GM12878 (cell line): ENCODE measurements at regions not wholly inside any gene's neighbourhood (a gene's known extent, or its start where the extent isn't known, plus 50 kb on each side); places are given as distances from the start of the nearest gene placed in this dataset.

Experiments
- ASH2L ChIP-seq: fragments of 300-600, 200-600 bp; sonication (generic); IDR thresholded peaks from 2 replicates; pipeline ENCODE4 v1.6.1; 2017; ENCODE audit warnings: low read depth, mild to moderate bottlenecking, borderline replicate concordance
- ATF2 ChIP-seq: IDR thresholded peaks from 2 replicates; pipeline ENCODE4 v1.6.1; 2012; ENCODE audit warnings: low read length, inconsistent platforms
- BHLHE40 ChIP-seq, 2 experiments: fragments of 450-650 bp in 1 of 2; IDR thresholded peaks; 2 replicates each; pipeline ENCODE4 v1.6.1; 2011 to 2017; ENCODE audit warnings: low read depth in 2 of 2, borderline replicate concordance in 1 of 2, improper control_type of control experiment in 1 of 2, low read length in 1 of 2, mild to moderate bottlenecking in 1 of 2
- BMI1 ChIP-seq: fragments of 450-650 bp; IDR thresholded peaks from 2 replicates; pipeline ENCODE4 v1.6.1; 2016; ENCODE audit warnings: mild to moderate bottlenecking, moderate library complexity, borderline replicate concordance
- E2F8 ChIP-seq: fragments of 450-650 bp; IDR thresholded peaks from 2 replicates; pipeline ENCODE4 v1.6.1; 2018; ENCODE audit warnings: mild to moderate bottlenecking, low read depth, moderate library complexity; ENCODE audit not compliant: partially characterized antibody
- RELB ChIP-seq: fragments of 450-650 bp; IDR thresholded peaks from 2 replicates; pipeline ENCODE4 v1.6.1; 2017; ENCODE audit warnings: low read depth, mild to moderate bottlenecking, moderate library complexity
- ZBTB33 ChIP-seq: fragments of 450-650 bp; IDR thresholded peaks from 2 replicates; pipeline ENCODE4 v1.6.1; 2017; ENCODE audit warnings: mild to moderate bottlenecking
- ZNF384 ChIP-seq: IDR thresholded peaks from 2 replicates; pipeline ENCODE4 v1.6.1; 2012; ENCODE audit warnings: low read depth, mild to moderate bottlenecking, low read length, improper control_type of control experiment, borderline replicate concordance

- TF ChIP-seq ZBTB33 (no peak), ASH2L (no peak), RELB (no peak), BMI1 (no peak), ZNF384 (no peak), ATF2 (no peak), E2F8 (no peak), BHLHE40 (IDR thresholded peaks at IDR 0.05; ENCODE audit: borderline replicate concordance in 1 of 2, low read depth in 2 of 2, low read length in 1 of 2) (no peak)
Observed at GRCh38 chr13:108005231-108005630, 210.1 kb downstream of the LIG4 start (continued).
